T-helper 22 cell (primary cell): ENCODE measurements at regions not wholly inside any gene's neighbourhood (a gene's known extent, or its start where the extent isn't known, plus 50 kb on each side); places are given as distances from the start of the nearest gene placed in this dataset.

Experiments used
- DNase-seq: peaks from one replicate; pipeline ENCODE4 v3.0.0-alpha.2; 2020; ENCODE audit warnings: low read depth

GRCh38 chr21:27695246-27695645 lies 728.4 kb upstream of the ADAMTS5 start:
- no peak for DNase-seq

GRCh38 chr21:27694667-27695066 lies 727.8 kb upstream of the ADAMTS5 start:
- no peak for DNase-seq

GRCh38 chr21:27693376-27693775 lies 726.5 kb upstream of the ADAMTS5 start:
- no peak for DNase-seq

- DNase-seq = no peak
These were observed 724.6 kb upstream of the ADAMTS5 start for GRCh38 chr21:27691516-27691915.

- no peak for DNase-seq
These were observed 724.1 kb upstream of the ADAMTS5 start for GRCh38 chr21:27691006-27691405.

- no peak for DNase-seq
These were observed 723.5 kb upstream of the ADAMTS5 start for GRCh38 chr21:27690426-27690825.

GRCh38 chr21:27688773-27689172 lies 721.9 kb upstream of the ADAMTS5 start:
- no peak for DNase-seq

- DNase-seq = no peak
These were observed 716.4 kb upstream of the ADAMTS5 start for GRCh38 chr21:27683292-27683691.

- DNase-seq = no peak
These were observed 715.0 kb upstream of the ADAMTS5 start for GRCh38 chr21:27681841-27682240.

- DNase-seq = no peak
These were observed 714.1 kb upstream of the ADAMTS5 start for GRCh38 chr21:27681038-27681437.

GRCh38 chr21:27680181-27680580 lies 713.3 kb upstream of the ADAMTS5 start:
- no peak for DNase-seq

GRCh38 chr21:27678511-27678910 lies 711.6 kb upstream of the ADAMTS5 start:
- no peak for DNase-seq

GRCh38 chr21:27677546-27677945 lies 710.7 kb upstream of the ADAMTS5 start:
- no peak for DNase-seq

- no peak for DNase-seq
These were observed 708.4 kb upstream of the ADAMTS5 start for GRCh38 chr21:27675306-27675705.

GRCh38 chr21:27674041-27674615 lies 707.2 kb upstream of the ADAMTS5 start:
- no peak for DNase-seq

- DNase-seq = no peak
These were observed 706.7 kb upstream of the ADAMTS5 start for GRCh38 chr21:27673581-27673980.

GRCh38 chr21:27671207-27671606 lies 704.3 kb upstream of the ADAMTS5 start:
- no peak for DNase-seq

- DNase-seq = no peak
These were observed 686.6 kb upstream of the ADAMTS5 start for GRCh38 chr21:27653481-27653880.

GRCh38 chr21:27649762-27650161 lies 682.9 kb upstream of the ADAMTS5 start:
- no peak for DNase-seq

- DNase-seq = no peak
These were observed 682.4 kb upstream of the ADAMTS5 start for GRCh38 chr21:27649323-27649722.

GRCh38 chr21:27648560-27648959 lies 681.7 kb upstream of the ADAMTS5 start:
- DNase-seq = no peak

GRCh38 chr21:27647921-27648320 lies 681.0 kb upstream of the ADAMTS5 start:
- DNase-seq = no peak

GRCh38 chr21:27647401-27647800 lies 680.5 kb upstream of the ADAMTS5 start:
- no peak for DNase-seq

- DNase-seq = no peak
These were observed 679.8 kb upstream of the ADAMTS5 start for GRCh38 chr21:27646691-27647090.

- DNase-seq = no peak
These were observed 679.2 kb upstream of the ADAMTS5 start for GRCh38 chr21:27646056-27646455.
